Upper lobe of right lung (tissue), 1 donor: ENCODE measurements at regions not wholly inside any gene's neighbourhood (a gene's known extent, or its start where the extent isn't known, plus 50 kb on each side); places are given as distances from the start of the nearest gene placed in this dataset.

ENCODE experiments used
- ATAC-seq: fragments of 200-7000 bp; cut with Tn5 transposase; one replicate; pipeline ENCODE4 v1.9.1; 2020; ENCODE audit warnings: mild to moderate bottlenecking, moderate library complexity
- DNase-seq: peaks from one replicate; pipeline ENCODE4 v3.0.0-alpha.2; 2020
- H3K27ac ChIP-seq: fragments of 200-600 bp; one replicate; pipeline ENCODE4 v1.8.0; 2022
- H3K27me3 ChIP-seq: fragments of 200-600 bp; one replicate; pipeline ENCODE4 v1.8.0; 2022; ENCODE audit warnings: mild to moderate bottlenecking
- H3K36me3 ChIP-seq: fragments of 200-600 bp; one replicate; pipeline ENCODE4 v1.8.0; 2022
- H3K4me1 ChIP-seq: fragments of 200-600 bp; one replicate; pipeline ENCODE4 v1.8.0; 2022
- H3K4me3 ChIP-seq: fragments of 200-600 bp; one replicate; pipeline ENCODE4 v1.8.0; 2022; ENCODE audit warnings: mild to moderate bottlenecking
- H3K9me3 ChIP-seq: fragments of 200-600 bp; one replicate; pipeline ENCODE4 v1.8.0; 2022
- intact Hi-C: fragments of 100-400 bp; cut with DNase I; formaldehyde crosslinking; loops from one replicate; pipeline ENCODE4 v1.11.0; 2022
- TF ChIP-seq, protein P1 (sequence below): fragments of 200-600 bp; IDR thresholded peaks from one replicate; pipeline ENCODE4 v1.8.0; 2022; ENCODE audit warnings: antibody characterized with exemption
- donor health status: DM: no; HTN: yes; CAD: no; lungs with severe emphysema.

DNA sequence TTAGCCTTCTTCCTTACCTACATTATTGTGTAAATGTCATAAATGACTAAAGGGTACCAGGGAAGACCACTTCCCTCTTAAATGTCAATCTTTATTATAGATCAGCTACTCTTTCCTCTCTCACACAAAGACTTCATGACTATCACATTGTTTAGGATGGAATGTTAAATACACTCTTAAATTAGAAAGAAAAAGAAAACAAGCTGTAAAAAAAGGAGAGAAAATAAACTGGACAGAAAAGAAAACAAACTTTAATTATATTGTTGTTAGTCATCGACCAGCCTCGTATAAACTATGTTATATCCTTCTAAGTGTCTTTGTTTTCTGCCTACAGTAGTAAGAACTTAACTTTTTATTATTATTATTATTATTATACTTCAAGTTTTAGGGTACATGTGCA is 666.4 kb upstream of the NR3C2 start:
- intact Hi-C loops: no loop called here
- no peak for DNase-seq
- Histone ChIP-seq H3K27me3 (no peaks in the 10 kb centered on the region), H3K36me3 (no peaks in the 10 kb centered on the region), H3K9me3 (no peaks in the 10 kb centered on the region), H3K4me3 (no peak overlapping the region), H3K4me1 (no peaks in the 10 kb centered on the region), H3K27ac (no peak overlapping the region)
- ATAC-seq: no peak
- TF ChIP-seq, protein P1, sequence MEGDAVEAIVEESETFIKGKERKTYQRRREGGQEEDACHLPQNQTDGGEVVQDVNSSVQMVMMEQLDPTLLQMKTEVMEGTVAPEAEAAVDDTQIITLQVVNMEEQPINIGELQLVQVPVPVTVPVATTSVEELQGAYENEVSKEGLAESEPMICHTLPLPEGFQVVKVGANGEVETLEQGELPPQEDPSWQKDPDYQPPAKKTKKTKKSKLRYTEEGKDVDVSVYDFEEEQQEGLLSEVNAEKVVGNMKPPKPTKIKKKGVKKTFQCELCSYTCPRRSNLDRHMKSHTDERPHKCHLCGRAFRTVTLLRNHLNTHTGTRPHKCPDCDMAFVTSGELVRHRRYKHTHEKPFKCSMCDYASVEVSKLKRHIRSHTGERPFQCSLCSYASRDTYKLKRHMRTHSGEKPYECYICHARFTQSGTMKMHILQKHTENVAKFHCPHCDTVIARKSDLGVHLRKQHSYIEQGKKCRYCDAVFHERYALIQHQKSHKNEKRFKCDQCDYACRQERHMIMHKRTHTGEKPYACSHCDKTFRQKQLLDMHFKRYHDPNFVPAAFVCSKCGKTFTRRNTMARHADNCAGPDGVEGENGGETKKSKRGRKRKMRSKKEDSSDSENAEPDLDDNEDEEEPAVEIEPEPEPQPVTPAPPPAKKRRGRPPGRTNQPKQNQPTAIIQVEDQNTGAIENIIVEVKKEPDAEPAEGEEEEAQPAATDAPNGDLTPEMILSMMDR: no peak

DNA sequence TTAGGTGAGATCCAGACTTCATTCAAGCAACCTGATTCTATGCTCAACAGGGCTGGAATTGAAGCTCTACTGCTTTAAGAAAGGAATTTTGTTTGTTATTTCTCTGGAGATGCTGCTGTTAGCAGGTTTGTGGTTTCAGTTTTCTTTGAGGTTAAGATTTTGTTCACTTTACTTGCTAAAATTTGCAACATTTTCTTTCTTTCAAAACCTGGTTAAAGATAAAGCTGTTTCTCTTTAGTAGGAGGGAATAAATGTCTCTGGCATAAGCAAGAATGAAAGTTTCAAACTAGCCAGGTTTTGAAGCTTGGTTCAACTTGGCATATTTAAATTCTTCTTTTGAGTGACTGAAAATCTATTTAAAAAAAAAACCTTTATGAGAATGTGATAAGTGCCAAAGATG is 660.6 kb upstream of the NR3C2 start:
- no peaks in the 10 kb centered on the region for H3K36me3 ChIP-seq
- no peaks in the 10 kb centered on the region for H3K4me1 ChIP-seq
- intact Hi-C loops: no loop called here
- TF ChIP-seq, protein P1: no peak
- H3K4me3 ChIP-seq: no peak overlapping the region
- DNase-seq (no peak), ATAC-seq (no peak)
- H3K27me3 ChIP-seq: no peaks in the 10 kb centered on the region
- H3K27ac ChIP-seq: no peak overlapping the region
- H3K9me3 ChIP-seq: no peaks in the 10 kb centered on the region

DNA sequence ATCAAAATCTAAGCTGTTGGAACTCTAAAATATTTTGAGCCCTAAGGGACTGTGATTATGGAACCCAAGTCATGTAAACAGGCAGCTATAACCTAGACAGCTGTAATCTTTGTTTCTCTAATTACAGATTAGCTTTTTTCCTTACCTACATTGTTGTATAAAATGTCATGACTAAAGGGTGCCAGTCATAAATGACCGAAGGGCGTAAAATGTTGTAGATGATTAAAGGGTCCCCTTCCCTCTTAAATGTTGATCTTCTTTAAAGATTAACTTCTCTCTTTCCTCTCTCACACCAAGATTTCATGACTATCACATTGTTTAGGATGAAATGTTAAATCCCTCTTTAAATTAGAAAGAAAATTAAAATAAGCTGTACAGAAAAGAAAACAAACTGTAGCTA is 659.4 kb upstream of the NR3C2 start:
- Histone ChIP-seq H3K27me3 (no peaks in the 10 kb centered on the region), H3K4me1 (no peaks in the 10 kb centered on the region), H3K4me3 (no peak overlapping the region), H3K36me3 (no peaks in the 10 kb centered on the region), H3K9me3 (peaks cover 3% of the 10 kb centered on the region), H3K27ac (no peak overlapping the region)
- no peak for ATAC-seq
- DNase-seq: no peak
- intact Hi-C loops: no loop called here
- TF ChIP-seq, protein P1: no peak

DNA sequence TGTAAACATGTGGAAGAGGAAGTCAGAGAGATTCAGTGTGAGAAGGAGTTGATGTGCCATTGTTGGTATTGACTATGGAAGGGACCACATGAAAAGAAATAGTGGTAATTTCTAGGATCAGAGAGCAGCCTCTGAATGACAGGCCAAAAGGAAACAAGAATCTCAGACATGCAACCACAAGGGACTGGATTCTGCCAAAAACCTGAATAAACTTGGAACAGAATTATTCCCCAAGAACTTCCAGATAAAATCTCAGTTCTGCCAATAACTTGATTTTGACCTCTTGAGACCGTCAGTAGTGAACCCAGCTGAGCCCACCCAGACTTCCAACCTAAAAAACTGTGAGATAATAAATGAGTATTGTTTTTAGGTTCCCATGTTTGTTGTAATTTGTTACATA is 653.6 kb upstream of the NR3C2 start:
- Histone ChIP-seq H3K27ac (no peak overlapping the region), H3K9me3 (peaks cover 3% of the 10 kb centered on the region), H3K27me3 (no peaks in the 10 kb centered on the region), H3K4me3 (no peak overlapping the region), H3K4me1 (no peaks in the 10 kb centered on the region), H3K36me3 (no peaks in the 10 kb centered on the region)
- intact Hi-C loops: no loop called here
- no peak for ATAC-seq
- TF ChIP-seq, protein P1: no peak
- no peak for DNase-seq

DNA sequence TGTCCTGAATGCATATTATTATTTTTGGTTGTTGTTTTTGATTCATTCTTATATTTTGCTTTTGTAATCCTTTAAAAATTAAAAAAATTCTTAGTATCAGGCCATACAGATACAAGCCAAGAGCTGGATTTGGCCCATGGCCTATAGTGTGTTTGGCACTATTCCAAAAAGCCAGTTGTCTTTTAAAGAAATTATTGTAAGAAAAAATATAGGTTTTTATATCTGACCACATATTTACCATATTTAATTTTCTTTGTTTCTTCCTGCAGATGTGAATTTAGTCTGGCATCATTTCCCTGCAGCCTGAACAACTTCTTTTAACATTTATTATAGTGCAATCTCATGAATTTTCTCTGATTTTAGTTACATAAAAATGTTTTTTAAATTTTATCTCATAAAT is 652.8 kb upstream of the NR3C2 start:
- H3K9me3 ChIP-seq: peaks cover 3% of the 10 kb centered on the region
- H3K4me3 ChIP-seq: no peak overlapping the region
- H3K27me3 ChIP-seq: no peaks in the 10 kb centered on the region
- H3K4me1 ChIP-seq: no peaks in the 10 kb centered on the region
- no peak overlapping the region for H3K27ac ChIP-seq
- ATAC-seq (no peak), DNase-seq (no peak)
- TF ChIP-seq, protein P1: no peak
- intact Hi-C loops: no loop called here
- H3K36me3 ChIP-seq: no peaks in the 10 kb centered on the region

DNA sequence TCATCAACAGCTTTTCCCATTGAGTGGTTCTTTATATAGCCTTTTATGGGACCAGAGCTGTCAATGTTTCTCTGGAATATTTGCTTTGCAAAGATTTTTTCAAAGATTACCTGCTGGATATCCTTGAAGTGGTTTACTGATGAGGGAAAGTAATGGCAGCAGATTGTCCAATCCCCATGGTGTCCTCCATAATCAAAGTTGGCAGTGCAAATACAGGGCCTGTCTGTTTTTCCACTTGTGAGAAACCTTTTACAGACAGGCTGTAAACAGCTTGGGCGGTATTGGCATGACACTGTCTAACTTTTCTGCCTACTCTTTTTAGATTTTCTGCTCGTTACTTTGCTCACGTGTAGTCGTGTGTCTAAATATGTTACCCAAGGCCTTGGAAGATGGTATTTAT is 641.9 kb upstream of the NR3C2 start:
- TF ChIP-seq, protein P1: no peak

More for the DNA sequence above, 641.9 kb upstream of the NR3C2 start:
- intact Hi-C loops: no loop called here
- Histone ChIP-seq H3K4me3 (no peak overlapping the region), H3K4me1 (no peaks in the 10 kb centered on the region), H3K36me3 (no peaks in the 10 kb centered on the region), H3K27ac (no peak overlapping the region), H3K9me3 (peaks cover 5% of the 10 kb centered on the region), H3K27me3 (no peaks in the 10 kb centered on the region)
- no peak for DNase-seq
- no peak for ATAC-seq
